GM21717 (cell line): ENCODE measurements at regions not wholly inside any gene's neighbourhood (a gene's known extent, or its start where the extent isn't known, plus 50 kb on each side); places are given as distances from the start of the nearest gene placed in this dataset.

ENCODE experiments used
- ATAC-seq: cut with Tn5 transposase; IDR thresholded peaks from one replicate; pipeline ENCODE4 v1.9.1; 2021; ENCODE audit warnings: mild to moderate bottlenecking, moderate library complexity; ENCODE audit not compliant: unreplicated experiment

DNA sequence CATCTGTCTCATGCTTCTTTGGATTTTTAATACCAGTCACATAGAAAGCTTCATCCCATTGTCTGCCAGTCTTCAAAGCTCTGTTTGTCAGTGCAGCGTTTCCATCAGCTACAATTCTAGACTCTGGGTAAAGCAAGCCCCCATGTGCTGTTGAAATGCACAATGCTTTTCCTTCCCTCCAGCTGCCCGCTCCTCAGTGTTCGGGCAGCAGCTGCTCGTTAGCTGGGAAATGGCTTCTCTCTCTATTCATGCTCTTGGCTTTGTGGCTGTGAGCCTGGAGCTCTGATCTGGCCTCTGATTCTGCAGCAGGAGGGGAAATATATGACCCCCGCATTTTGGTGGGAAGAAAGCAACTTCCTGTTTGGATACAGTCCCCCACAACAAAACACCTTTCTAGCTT is 213.0 kb upstream of the CDYL start:
- no peak for ATAC-seq

- no peak for ATAC-seq
These were observed 214.3 kb upstream of the CDYL start for GRCh38 chr6:4561773-4562400.

DNA sequence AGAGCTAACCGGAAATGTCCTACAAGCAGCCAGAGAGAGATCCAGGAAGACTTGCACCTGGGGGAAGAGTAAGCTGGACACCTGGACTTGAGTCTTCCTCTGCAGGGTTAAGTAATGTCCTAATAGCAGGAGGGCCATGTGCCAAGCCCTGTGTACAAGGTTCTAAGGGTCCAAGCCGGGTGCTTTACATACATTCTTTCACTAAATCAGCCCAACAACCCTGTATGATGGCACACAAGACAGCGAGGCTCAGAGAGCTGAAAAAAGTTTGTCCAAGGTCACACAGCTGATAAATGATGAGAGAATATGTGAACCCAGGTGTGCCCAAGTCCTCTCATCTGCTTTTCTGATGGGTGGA is 215.1 kb upstream of the CDYL start:
- ATAC-seq: no peak

GRCh38 chr6:4560221-4561077 is 215.8 kb upstream of the CDYL start:
- no peak for ATAC-seq

DNA sequence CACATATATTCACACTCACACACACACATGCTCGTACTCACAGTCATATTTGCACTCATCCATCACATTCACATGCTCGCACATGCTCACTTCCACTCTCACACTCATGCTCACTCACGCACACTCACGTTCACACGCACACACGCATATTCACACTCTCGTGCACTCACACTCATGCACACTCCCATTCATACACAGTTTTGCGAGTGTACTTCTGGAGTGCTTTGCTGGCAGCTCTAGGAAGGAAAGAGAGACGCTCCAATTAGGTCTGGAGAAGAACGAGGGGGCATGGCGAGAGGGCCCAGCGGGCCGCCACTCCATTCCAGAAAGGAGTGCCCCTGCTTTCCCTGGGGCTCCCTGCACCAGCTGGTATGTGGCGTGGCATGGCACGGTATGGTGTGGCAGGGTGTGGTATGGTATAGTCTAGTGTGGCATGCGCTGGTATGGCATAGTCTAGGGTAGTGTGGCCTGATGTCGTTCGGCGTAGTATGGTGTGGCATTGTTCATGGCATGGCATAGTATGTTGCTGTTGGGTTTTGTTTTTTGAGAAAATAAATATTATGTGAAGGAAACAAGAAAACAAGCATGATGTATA is 216.8 kb upstream of the CDYL start:
- ATAC-seq: no peak

DNA sequence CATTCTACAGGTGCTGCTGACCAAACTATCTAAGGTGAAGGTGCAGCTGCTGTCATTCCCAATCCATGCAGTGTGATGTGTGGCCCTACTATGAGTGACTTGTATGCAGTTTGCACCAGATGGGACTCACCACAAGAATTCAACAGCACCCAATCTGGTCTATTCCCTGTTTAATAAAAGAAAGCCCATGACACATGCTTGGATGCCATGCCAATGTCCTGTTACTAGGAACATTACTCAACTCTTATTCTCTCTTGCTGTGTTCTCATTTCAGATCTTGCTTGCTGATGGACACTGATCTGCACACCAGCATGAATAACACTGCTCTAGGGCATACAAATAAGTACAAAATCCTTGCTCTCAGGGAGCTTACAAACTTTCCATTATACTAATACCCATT is 221.6 kb upstream of the CDYL start:
- no peak for ATAC-seq

DNA sequence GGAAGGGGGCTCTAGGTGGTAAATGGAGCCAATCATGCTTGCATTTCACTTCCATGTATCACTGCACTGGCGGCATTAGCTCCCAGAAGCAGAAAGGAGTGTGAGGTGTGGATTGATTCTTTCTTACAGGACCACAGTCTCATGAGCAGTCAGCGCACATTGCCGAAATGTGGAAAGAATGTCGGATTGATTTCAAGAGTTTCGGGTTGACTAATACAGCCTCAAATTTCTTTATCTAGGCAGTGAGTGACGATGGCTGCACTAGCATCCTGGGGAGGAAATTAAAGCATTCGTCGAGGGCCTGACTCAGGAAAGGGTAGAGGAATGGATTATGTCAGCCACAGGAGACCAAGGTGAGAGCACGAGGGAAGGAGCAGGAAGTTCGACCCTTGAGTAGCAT is 222.8 kb upstream of the CDYL start:
- ATAC-seq: no peak

- no peak for ATAC-seq
These were observed 226.0 kb upstream of the CDYL start for GRCh38 chr6:4550227-4550597.

- ATAC-seq: no peak
These were observed 226.5 kb upstream of the CDYL start for GRCh38 chr6:4549556-4550226.

- no peak for ATAC-seq
These were observed 230.3 kb upstream of the CDYL start for GRCh38 chr6:4545893-4546292.

GRCh38 chr6:4543596-4543995 is 232.6 kb upstream of the CDYL start:
- ATAC-seq: no peak

- ATAC-seq: no peak
These were observed 242.6 kb upstream of the CDYL start for GRCh38 chr6:4533576-4533975.

DNA sequence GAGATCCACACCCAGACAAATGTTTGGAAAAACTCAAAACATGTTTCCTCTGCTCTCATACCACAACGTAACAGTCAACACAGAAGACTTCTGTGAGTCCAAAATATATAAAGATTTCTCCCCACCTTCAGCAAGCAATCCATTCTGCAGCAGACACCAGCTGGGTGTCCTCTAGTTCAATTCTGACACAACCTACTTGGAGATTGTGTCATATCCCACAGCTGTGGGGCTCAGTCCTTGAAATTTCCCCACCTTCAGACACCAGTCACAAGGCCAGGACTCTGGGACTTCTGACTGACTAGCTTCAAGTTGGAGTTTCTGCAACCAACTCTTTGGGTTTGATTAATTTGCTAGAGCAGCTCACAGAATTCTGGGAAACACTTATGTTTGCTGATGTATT is 244.8 kb upstream of the CDYL start:
- ATAC-seq: no peak

- no peak for ATAC-seq
These were observed 253.8 kb upstream of the CDYL start for GRCh38 chr6:4522453-4522852.

DNA sequence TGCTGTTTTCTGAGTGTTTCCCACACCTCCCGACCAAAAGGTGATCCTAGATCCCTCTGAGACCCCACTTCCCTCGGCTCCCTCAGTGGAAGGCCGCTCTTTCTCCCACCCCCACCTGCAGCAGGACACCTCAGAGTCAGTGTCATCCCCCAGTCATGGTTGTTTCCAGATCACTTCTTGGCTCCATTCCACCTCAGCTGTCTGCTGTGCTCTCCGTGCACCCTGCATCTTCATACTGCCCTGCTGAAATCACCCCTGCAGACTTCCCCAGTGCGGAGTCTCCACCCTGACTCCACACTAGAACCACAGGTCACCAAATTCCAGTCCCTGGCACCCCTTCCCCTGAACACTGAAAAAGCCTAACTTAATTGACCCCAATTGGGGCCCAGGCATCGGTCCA is 255.1 kb upstream of the CDYL start:
- no peak for ATAC-seq

- ATAC-seq: no peak
These were observed 257.7 kb upstream of the CDYL start for GRCh38 chr6:4518506-4518905.

- no peak for ATAC-seq
These were observed 260.0 kb upstream of the CDYL start for GRCh38 chr6:4516206-4516605.

GRCh38 chr6:4513561-4513960 is 262.6 kb upstream of the CDYL start:
- no peak for ATAC-seq

DNA sequence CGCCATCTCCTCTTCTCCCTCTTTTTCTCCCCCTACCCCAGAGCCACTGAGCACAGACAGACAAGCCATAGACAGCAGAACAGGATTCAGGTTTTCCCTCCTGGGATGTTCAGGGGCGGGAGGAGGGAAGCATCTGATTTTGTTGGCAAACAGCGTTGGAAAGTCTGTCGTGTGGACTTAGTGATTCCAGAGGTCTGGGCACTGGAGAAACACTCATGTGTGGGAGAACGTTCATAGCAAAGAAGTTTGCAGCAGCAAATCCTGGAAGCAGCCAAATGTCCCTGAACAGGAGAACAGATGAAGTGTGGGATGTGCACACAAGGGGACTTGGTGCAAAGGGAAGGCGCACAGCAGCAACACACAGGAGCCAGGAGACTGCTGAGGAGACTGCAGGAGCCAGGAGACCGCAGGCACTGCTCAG is 264.1 kb upstream of the CDYL start:
- no peak for ATAC-seq

DNA sequence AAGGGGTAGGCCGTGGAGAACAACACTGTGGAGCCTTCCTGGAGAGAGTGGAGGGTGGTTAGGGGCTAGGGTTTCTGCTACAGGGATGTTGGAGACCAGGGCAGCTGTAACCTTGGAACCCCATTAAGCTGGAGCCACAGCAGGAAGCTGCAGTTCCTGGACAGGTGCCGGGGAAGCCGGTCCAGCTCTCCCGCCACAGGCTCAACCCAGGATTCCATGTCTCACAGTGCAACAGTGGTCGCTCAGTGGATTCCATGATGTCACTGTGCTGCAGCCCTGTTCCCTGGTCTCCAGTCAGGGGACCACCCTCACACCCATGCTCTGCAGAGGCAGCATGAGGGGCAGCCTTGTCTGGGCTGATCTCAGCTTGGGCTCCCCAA is 264.6 kb upstream of the CDYL start:
- ATAC-seq: no peak

DNA sequence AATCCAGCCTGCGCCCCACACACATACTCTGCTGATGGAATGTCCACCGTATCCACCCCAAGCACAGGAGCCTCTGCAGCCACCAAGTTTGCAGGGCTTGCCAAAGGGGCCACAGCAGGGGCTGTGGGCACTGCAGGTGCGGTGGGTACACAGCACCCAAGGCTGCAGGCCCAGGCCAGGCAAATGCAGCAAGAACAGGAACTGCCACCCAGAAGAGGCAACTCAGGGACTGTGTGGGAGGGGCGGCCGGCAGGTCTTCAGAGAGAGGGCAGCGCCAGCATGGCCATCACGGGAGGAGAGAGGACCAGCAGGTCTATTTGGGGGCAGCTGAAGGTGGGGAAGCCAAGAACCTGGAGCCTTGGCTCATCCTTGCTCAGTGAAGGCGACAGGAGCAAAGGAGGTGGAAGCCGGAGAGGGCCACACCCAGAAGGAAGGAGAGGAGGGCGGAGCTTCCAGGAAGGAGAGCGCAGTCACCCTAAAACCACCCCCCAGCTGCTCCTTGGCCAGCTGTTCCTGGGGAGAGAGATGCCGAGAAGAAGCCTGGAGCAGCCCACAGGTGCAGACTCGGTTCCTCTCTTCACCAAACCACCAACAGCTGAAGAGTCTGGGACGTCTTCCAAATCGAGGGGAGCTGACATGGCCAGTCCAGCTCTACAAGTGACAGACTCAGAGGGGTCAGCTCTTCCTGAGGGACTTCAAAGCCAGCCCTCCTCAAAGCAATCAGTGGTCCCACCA is 265.1 kb upstream of the CDYL start:
- no peak for ATAC-seq
